Skeletal muscle satellite cell (primary cell): ENCODE measurements at regions not wholly inside any gene's neighbourhood (a gene's known extent, or its start where the extent isn't known, plus 50 kb on each side); places are given as distances from the start of the nearest gene placed in this dataset.

ENCODE experiments used
- H3K27me3 ChIP-seq: 2 replicates; pipeline ENCODE4 v1.7.0; 2013; ENCODE audit warnings: low read length; ENCODE audit not compliant: control insufficient read depth, insufficient read depth
- H3K36me3 ChIP-seq: 2 replicates; pipeline ENCODE4 v1.7.0; 2013; ENCODE audit warnings: mild to moderate bottlenecking, control low read depth, low read length; ENCODE audit not compliant: insufficient read depth
- H3K4me1 ChIP-seq: 2 replicates; pipeline ENCODE4 v1.7.0; 2013; ENCODE audit warnings: low read length; ENCODE audit not compliant: control insufficient read depth, insufficient read depth
- H3K4me2 ChIP-seq: 2 replicates; pipeline ENCODE4 v1.7.0; 2013; ENCODE audit warnings: mild to moderate bottlenecking, low read length
- H3K4me3 ChIP-seq: 2 replicates; pipeline ENCODE4 v1.7.0; 2013; ENCODE audit warnings: low read length
- H3K9ac ChIP-seq: 2 replicates; pipeline ENCODE4 v1.7.0; 2013; ENCODE audit warnings: mild to moderate bottlenecking, low read depth, low read length, moderate library complexity
- H3K9me3 ChIP-seq: replicated peaks from 2 replicates; pipeline ENCODE4 v1.7.0; 2013; ENCODE audit warnings: mild to moderate bottlenecking, control low read depth, low read length

GRCh38 chr18:6575908-6576307 lies 153.6 kb upstream of the ARHGAP28 start:
- H3K4me2 ChIP-seq, result no peak overlapping the region

GRCh38 chr18:6576718-6577375 lies 152.7 kb upstream of the ARHGAP28 start:
- H3K4me3 ChIP-seq, result no peak overlapping the region
- no peaks in the 10 kb centered on the region for H3K36me3 ChIP-seq
- H3K27me3 ChIP-seq, result no peaks in the 10 kb centered on the region
- H3K4me2 ChIP-seq, result no peak overlapping the region
- no peaks in the 10 kb centered on the region for H3K4me1 ChIP-seq
- no peaks in the 10 kb centered on the region for H3K9me3 ChIP-seq
- H3K9ac ChIP-seq, result no peak overlapping the region

More at GRCh38 chr18:6575908-6576307, 153.6 kb upstream of the ARHGAP28 start:
- H3K27me3 ChIP-seq, result no peaks in the 10 kb centered on the region
- no peaks in the 10 kb centered on the region for H3K36me3 ChIP-seq
- no peak overlapping the region for H3K4me3 ChIP-seq
- H3K9ac ChIP-seq, result no peak overlapping the region
- H3K9me3 ChIP-seq, result no peaks in the 10 kb centered on the region
- no peaks in the 10 kb centered on the region for H3K4me1 ChIP-seq

GRCh38 chr18:6578686-6579085 lies 150.8 kb upstream of the ARHGAP28 start:
- Histone ChIP-seq H3K9me3 (no peaks in the 10 kb centered on the region), H3K27me3 (no peaks in the 10 kb centered on the region), H3K4me2 (no peak overlapping the region), H3K4me1 (no peaks in the 10 kb centered on the region), H3K36me3 (no peaks in the 10 kb centered on the region), H3K9ac (no peak overlapping the region), H3K4me3 (no peak overlapping the region)

- Histone ChIP-seq H3K9me3 (no peaks in the 10 kb centered on the region), H3K4me3 (no peak overlapping the region), H3K4me2 (no peak overlapping the region), H3K36me3 (no peaks in the 10 kb centered on the region), H3K4me1 (no peaks in the 10 kb centered on the region), H3K9ac (no peak overlapping the region), H3K27me3 (no peaks in the 10 kb centered on the region)
Observed at GRCh38 chr18:6579486-6579885, 150.0 kb upstream of the ARHGAP28 start.

GRCh38 chr18:6580401-6580800 lies 149.1 kb upstream of the ARHGAP28 start:
- Histone ChIP-seq H3K27me3 (no peaks in the 10 kb centered on the region), H3K4me3 (no peak overlapping the region), H3K4me2 (no peak overlapping the region), H3K36me3 (no peaks in the 10 kb centered on the region), H3K4me1 (no peaks in the 10 kb centered on the region), H3K9ac (no peak overlapping the region), H3K9me3 (no peaks in the 10 kb centered on the region)

GRCh38 chr18:6589923-6590322 lies 139.6 kb upstream of the ARHGAP28 start:
- H3K4me1 ChIP-seq, result no peaks in the 10 kb centered on the region
- H3K9ac ChIP-seq, result no peak overlapping the region
- H3K9me3 ChIP-seq, result no peaks in the 10 kb centered on the region
- no peaks in the 10 kb centered on the region for H3K27me3 ChIP-seq
- H3K4me2 ChIP-seq, result no peak overlapping the region
- H3K4me3 ChIP-seq, result no peak overlapping the region
- H3K36me3 ChIP-seq, result no peaks in the 10 kb centered on the region

GRCh38 chr18:6590326-6590725 lies 139.2 kb upstream of the ARHGAP28 start:
- Histone ChIP-seq H3K4me2 (no peak overlapping the region), H3K4me3 (no peak overlapping the region), H3K9me3 (no peaks in the 10 kb centered on the region), H3K36me3 (no peaks in the 10 kb centered on the region), H3K4me1 (no peaks in the 10 kb centered on the region), H3K9ac (no peak overlapping the region), H3K27me3 (no peaks in the 10 kb centered on the region)

GRCh38 chr18:6591491-6591890 lies 138.0 kb upstream of the ARHGAP28 start:
- H3K27me3 ChIP-seq, result no peaks in the 10 kb centered on the region
- no peak overlapping the region for H3K9ac ChIP-seq
- H3K9me3 ChIP-seq, result no peaks in the 10 kb centered on the region
- no peak overlapping the region for H3K4me2 ChIP-seq
- H3K4me1 ChIP-seq, result no peaks in the 10 kb centered on the region
- no peaks in the 10 kb centered on the region for H3K36me3 ChIP-seq
- H3K4me3 ChIP-seq, result no peak overlapping the region

- H3K36me3 ChIP-seq, result no peaks in the 10 kb centered on the region
- no peaks in the 10 kb centered on the region for H3K9me3 ChIP-seq
- no peaks in the 10 kb centered on the region for H3K4me1 ChIP-seq
- no peak overlapping the region for H3K4me2 ChIP-seq
- no peak overlapping the region for H3K4me3 ChIP-seq
- no peaks in the 10 kb centered on the region for H3K27me3 ChIP-seq
- H3K9ac ChIP-seq, result no peak overlapping the region
Observed at GRCh38 chr18:6592522-6592921, 137.0 kb upstream of the ARHGAP28 start.

GRCh38 chr18:6593142-6593885 lies 136.2 kb upstream of the ARHGAP28 start:
- no peaks in the 10 kb centered on the region for H3K9me3 ChIP-seq
- no peaks in the 10 kb centered on the region for H3K36me3 ChIP-seq
- H3K9ac ChIP-seq, result no peak overlapping the region
- H3K4me3 ChIP-seq, result no peak overlapping the region
- H3K27me3 ChIP-seq, result no peaks in the 10 kb centered on the region
- no peak overlapping the region for H3K4me2 ChIP-seq
- no peaks in the 10 kb centered on the region for H3K4me1 ChIP-seq

GRCh38 chr18:6595666-6596065 lies 133.8 kb upstream of the ARHGAP28 start:
- H3K36me3 ChIP-seq, result no peaks in the 10 kb centered on the region
- no peaks in the 10 kb centered on the region for H3K9me3 ChIP-seq
- no peak overlapping the region for H3K4me2 ChIP-seq
- H3K9ac ChIP-seq, result no peak overlapping the region
- no peak overlapping the region for H3K4me3 ChIP-seq
- no peaks in the 10 kb centered on the region for H3K4me1 ChIP-seq
- H3K27me3 ChIP-seq, result no peaks in the 10 kb centered on the region

- Histone ChIP-seq H3K9me3 (no peaks in the 10 kb centered on the region), H3K9ac (no peak overlapping the region), H3K27me3 (no peaks in the 10 kb centered on the region), H3K4me1 (no peaks in the 10 kb centered on the region), H3K4me2 (no peak overlapping the region), H3K36me3 (no peaks in the 10 kb centered on the region), H3K4me3 (no peak overlapping the region)
Observed at GRCh38 chr18:6598657-6599056, 130.9 kb upstream of the ARHGAP28 start.
